CD4-positive, alpha-beta T cell (primary cell): ENCODE measurements at regions not wholly inside any gene's neighbourhood (a gene's known extent, or its start where the extent isn't known, plus 50 kb on each side); places are given as distances from the start of the nearest gene placed in this dataset.

ENCODE experiments used
- ATAC-seq: fragments of 200-7000 bp; cut with Tn5 transposase; one replicate; pipeline ENCODE4 v1.10.0; 2022; ENCODE audit warnings: mild to moderate bottlenecking; ENCODE audit not compliant: poor library complexity
- CTCF ChIA-PET: fragments of 350-600 bp; sonication (Branson Sonifier 250); formaldehyde crosslinking; loops from one replicate; lab custom pipeline; 2021; ENCODE audit warnings: antibody characterized with exemption, inconsistent platforms; lab: Charles Lee
- POLR2A ChIA-PET: fragments of 350-600 bp; sonication (Branson Sonifier 250); formaldehyde crosslinking; loops from one replicate; lab custom pipeline; 2021; ENCODE audit warnings: antibody characterized with exemption, inconsistent platforms; lab: Charles Lee
- DNase-seq, 14 experiments: peaks; one replicate each; pipeline ENCODE4 v3.0.0-alpha.2; 2013 to 2020; ENCODE audit warnings: mixed read lengths in 2 of 14
- H3K27ac ChIP-seq, 2 donors: one replicate each; pipeline versions ENCODE4 v1.5.1 to v1.7.0; 2013; ENCODE audit warnings: low read length in 2 of 2, low read depth in 1 of 2, mild to moderate bottlenecking in 1 of 2
- H3K27me3 ChIP-seq, 2 experiments: 1 replicate in 1 of 2; 2 replicates in 1 of 2; pipeline versions ENCODE4 v1.6.1 to v1.7.0; 2013; ENCODE audit warnings: low read length in 2 of 2, control low read depth in 1 of 2, mild to moderate bottlenecking in 1 of 2, moderate library complexity in 1 of 2; ENCODE audit not compliant: insufficient read depth in 2 of 2, control insufficient read depth in 1 of 2
- H3K36me3 ChIP-seq: one replicate; pipeline ENCODE4 v1.6.1; 2013; ENCODE audit warnings: low read length, control low read depth; ENCODE audit not compliant: insufficient read depth
- H3K4me1 ChIP-seq: one replicate; pipeline ENCODE4 v1.6.1; 2013; ENCODE audit warnings: low read length, control low read depth; ENCODE audit not compliant: insufficient read depth
- H3K4me3 ChIP-seq: one replicate; pipeline ENCODE4 v1.5.1; 2013; ENCODE audit warnings: mild to moderate bottlenecking, low read length, moderate library complexity
- H3K9me3 ChIP-seq, 2 experiments: 1 replicate in 1 of 2; 2 replicates in 1 of 2; pipeline versions ENCODE4 v1.6.1 to v1.7.0; 2013; ENCODE audit warnings: low read length in 2 of 2, mild to moderate bottlenecking in 2 of 2, control low read depth in 1 of 2, moderate library complexity in 1 of 2; ENCODE audit not compliant: control insufficient read depth in 1 of 2, insufficient read depth in 1 of 2
- H3K27ac Mint-ChIP-seq: one replicate; pipeline ENCODE4 v1.8.0; 2020; ENCODE audit warnings: mixed read lengths
- H3K27me3 Mint-ChIP-seq: one replicate; pipeline ENCODE4 v1.8.0; 2021; ENCODE audit warnings: mixed read lengths
- H3K36me3 Mint-ChIP-seq: one replicate; pipeline ENCODE4 v1.8.0; 2021; ENCODE audit warnings: low read depth, mixed read lengths
- H3K4me1 Mint-ChIP-seq: one replicate; pipeline ENCODE4 v1.8.0; 2021; ENCODE audit warnings: low read depth, mixed read lengths
- H3K4me3 Mint-ChIP-seq: one replicate; pipeline ENCODE4 v1.8.0; 2020; ENCODE audit warnings: mild to moderate bottlenecking, mixed read lengths
- H3K9me3 Mint-ChIP-seq: one replicate; pipeline ENCODE4 v1.8.0; 2020; ENCODE audit warnings: mixed read lengths
- intact Hi-C, 2 experiments: fragments of 100-400 bp; cut with DNase I in 1 of 2; cut with micrococcal nuclease in 1 of 2; formaldehyde crosslinking; loops; one replicate each; pipeline versions ENCODE4 v1.15.1 to v1.9.0; 2023 to 2025; cut with DNase I, micrococcal nuclease
- TF ChIP-seq, protein P1 (sequence below): fragments of 200-600 bp; IDR thresholded peaks from one replicate; pipeline ENCODE4 v1.8.0; 2022; ENCODE audit warnings: antibody characterized with exemption, mild to moderate bottlenecking

DNA sequence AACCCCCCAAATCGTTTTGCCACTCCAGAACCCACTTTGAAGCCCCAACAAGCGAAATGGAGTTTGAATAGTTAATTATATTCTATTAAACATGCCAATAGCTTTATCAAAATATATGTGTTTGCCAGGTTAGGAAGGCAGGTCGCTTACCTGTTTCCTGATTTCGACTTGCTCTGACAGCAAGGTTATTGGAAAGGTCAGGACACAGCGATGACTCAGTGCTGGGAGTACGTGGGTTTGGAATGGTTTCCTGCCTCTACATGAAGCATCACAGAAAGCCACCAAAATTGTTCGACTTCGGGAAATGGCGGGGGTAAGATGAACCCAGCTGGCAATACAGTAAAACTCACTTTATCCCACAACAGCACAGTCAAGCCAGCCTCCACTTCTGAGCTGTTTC lies 135.6 kb upstream of the ABI3BP start:
- Histone ChIP-seq H3K4me3 (no peak overlapping the region), H3K36me3 (no peaks in the 10 kb centered on the region), H3K4me1 (no peaks in the 10 kb centered on the region), H3K27ac (no peak overlapping the region), H3K27me3 (peaks cover 3 to 14% of the 10 kb centered on the region in 2 experiments), H3K9me3 (no peaks in the 10 kb centered on the region)
- H3K36me3 Mint-ChIP-seq = no peaks in the 10 kb centered on the region
- peaks cover 23% of the 10 kb centered on the region for H3K27me3 Mint-ChIP-seq
- no peak for ATAC-seq
- ChIA-PET CTCF (no interaction called here), POLR2A (interaction anchor here (0.7 kb wide), 1 partner anchor 450 kb away, joined by 3 read pairs; no protein-coding TSS in a partner anchor)
- no peaks in the 10 kb centered on the region for H3K4me1 Mint-ChIP-seq
- peaks cover 2% of the 10 kb centered on the region for H3K9me3 Mint-ChIP-seq
- H3K4me3 Mint-ChIP-seq = no peak overlapping the region
- no peak overlapping the region for H3K27ac Mint-ChIP-seq
- intact Hi-C loops = no loop called here
- TF ChIP-seq, protein P1, sequence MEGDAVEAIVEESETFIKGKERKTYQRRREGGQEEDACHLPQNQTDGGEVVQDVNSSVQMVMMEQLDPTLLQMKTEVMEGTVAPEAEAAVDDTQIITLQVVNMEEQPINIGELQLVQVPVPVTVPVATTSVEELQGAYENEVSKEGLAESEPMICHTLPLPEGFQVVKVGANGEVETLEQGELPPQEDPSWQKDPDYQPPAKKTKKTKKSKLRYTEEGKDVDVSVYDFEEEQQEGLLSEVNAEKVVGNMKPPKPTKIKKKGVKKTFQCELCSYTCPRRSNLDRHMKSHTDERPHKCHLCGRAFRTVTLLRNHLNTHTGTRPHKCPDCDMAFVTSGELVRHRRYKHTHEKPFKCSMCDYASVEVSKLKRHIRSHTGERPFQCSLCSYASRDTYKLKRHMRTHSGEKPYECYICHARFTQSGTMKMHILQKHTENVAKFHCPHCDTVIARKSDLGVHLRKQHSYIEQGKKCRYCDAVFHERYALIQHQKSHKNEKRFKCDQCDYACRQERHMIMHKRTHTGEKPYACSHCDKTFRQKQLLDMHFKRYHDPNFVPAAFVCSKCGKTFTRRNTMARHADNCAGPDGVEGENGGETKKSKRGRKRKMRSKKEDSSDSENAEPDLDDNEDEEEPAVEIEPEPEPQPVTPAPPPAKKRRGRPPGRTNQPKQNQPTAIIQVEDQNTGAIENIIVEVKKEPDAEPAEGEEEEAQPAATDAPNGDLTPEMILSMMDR = no peak
- DNase-seq = no peak

DNA sequence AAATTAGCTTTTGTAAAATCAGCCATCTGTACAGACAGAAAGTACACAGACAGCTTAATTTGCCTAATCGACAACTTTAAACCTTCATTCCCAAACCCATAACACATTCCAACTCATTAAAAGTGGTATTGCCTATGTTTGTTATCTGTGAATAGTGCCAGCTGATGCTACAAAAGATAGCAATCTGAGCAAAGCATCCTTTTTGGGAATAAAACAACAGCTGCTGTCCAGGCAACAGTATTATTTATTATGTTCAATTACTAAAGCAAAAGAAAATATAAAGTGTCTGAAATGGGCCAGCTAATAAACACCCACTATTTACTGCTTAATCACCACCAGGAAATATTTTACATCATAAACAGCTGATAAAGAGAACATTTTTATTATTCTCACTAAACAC lies 134.8 kb upstream of the ABI3BP start:
- H3K27me3 Mint-ChIP-seq = peaks cover 25% of the 10 kb centered on the region
- H3K4me3 Mint-ChIP-seq = no peak overlapping the region
- no peaks in the 10 kb centered on the region for H3K4me1 ChIP-seq
- ATAC-seq = no peak
- H3K27me3 ChIP-seq = peaks cover 3 to 14% of the 10 kb centered on the region in 2 experiments
- no peak overlapping the region for H3K4me3 ChIP-seq
- no peaks in the 10 kb centered on the region for H3K36me3 Mint-ChIP-seq
- TF ChIP-seq, protein P1 = no peak
- H3K27ac ChIP-seq = no peak overlapping the region
- no peaks in the 10 kb centered on the region for H3K9me3 ChIP-seq
- ChIA-PET CTCF (no interaction called here), POLR2A (no interaction called here)
- no peaks in the 10 kb centered on the region for H3K4me1 Mint-ChIP-seq
- no peaks in the 10 kb centered on the region for H3K36me3 ChIP-seq
- DNase-seq = no peak
- intact Hi-C loops = no loop called here
- H3K9me3 Mint-ChIP-seq = no peaks in the 10 kb centered on the region
- H3K27ac Mint-ChIP-seq = no peak overlapping the region

DNA sequence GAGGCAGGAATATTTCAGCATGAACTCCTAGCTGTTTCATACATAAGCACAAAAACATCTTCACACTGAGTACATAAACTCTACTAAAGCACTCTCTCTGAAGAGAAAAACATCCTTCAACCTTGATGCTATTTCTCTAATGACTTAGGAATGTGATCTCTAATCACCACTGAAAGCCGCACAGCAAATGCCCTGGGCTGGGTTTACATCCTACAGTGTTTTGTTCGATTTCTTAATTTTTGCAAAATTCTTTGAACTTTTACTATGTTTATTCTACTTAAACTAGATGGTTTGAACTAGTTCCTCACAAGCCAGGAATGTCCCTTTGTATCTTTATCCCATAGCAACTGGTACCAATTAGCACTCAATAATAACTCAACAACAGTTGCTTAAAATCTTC lies 130.9 kb upstream of the ABI3BP start:
- Mint-ChIP-seq H3K4me1 (no peaks in the 10 kb centered on the region), H3K4me3 (no peak overlapping the region), H3K36me3 (no peaks in the 10 kb centered on the region), H3K9me3 (no peaks in the 10 kb centered on the region), H3K27me3 (peaks cover 32% of the 10 kb centered on the region), H3K27ac (no peak overlapping the region)
- no peak overlapping the region for H3K27ac ChIP-seq
- ChIA-PET CTCF (no interaction called here), POLR2A (no interaction called here)
- peaks cover 3 to 18% of the 10 kb centered on the region in 2 experiments for H3K27me3 ChIP-seq
- no peaks in the 10 kb centered on the region for H3K4me1 ChIP-seq
- DNase-seq = no peak
- H3K4me3 ChIP-seq = no peak overlapping the region
- no peak for ATAC-seq
- TF ChIP-seq, protein P1 = no peak
- H3K9me3 ChIP-seq = no peaks in the 10 kb centered on the region
- H3K36me3 ChIP-seq = no peaks in the 10 kb centered on the region
- intact Hi-C loops = no loop called here
